PC-9 (cell line): ENCODE measurements at regions not wholly inside any gene's neighbourhood (a gene's known extent, or its start where the extent isn't known, plus 50 kb on each side); places are given as distances from the start of the nearest gene placed in this dataset.

Experiments used
- EZH2 ChIP-seq: fragments of 200-600 bp; sonication (generic); IDR thresholded peaks from 2 replicates; pipeline ENCODE4 v1.8.0; 2017; ENCODE audit warnings: antibody characterized with exemption, low read depth
- TF ChIP-seq, protein P1 (sequence below): fragments of 200-600 bp; sonication (generic); conservative IDR thresholded peaks from 2 replicates; pipeline ENCODE4 v1.6.1; 2017; ENCODE audit warnings: mixed run types, antibody characterized with exemption, mild to moderate bottlenecking, moderate library complexity

DNA sequence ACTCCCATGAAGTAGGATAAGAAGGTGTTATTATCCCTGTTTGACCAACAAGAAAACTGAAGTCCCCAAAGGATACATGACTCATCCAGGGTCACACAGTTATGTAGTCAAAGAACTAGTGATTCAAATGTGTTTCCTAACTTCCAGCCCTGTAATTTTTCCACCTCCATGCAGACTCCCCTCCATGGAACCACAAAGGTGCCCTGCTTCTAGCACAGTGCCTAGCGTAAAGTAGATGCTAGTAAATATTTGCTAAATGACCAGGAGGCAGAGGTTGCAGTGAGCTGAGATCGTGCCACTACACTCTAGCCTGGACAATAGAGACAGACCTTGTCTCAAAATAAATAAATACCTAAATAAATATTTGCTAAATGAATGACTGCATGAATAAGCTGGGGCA is 55.8 kb downstream of the FRMPD3 start:
- no peak for TF ChIP-seq EZH2
- TF ChIP-seq, protein P1, sequence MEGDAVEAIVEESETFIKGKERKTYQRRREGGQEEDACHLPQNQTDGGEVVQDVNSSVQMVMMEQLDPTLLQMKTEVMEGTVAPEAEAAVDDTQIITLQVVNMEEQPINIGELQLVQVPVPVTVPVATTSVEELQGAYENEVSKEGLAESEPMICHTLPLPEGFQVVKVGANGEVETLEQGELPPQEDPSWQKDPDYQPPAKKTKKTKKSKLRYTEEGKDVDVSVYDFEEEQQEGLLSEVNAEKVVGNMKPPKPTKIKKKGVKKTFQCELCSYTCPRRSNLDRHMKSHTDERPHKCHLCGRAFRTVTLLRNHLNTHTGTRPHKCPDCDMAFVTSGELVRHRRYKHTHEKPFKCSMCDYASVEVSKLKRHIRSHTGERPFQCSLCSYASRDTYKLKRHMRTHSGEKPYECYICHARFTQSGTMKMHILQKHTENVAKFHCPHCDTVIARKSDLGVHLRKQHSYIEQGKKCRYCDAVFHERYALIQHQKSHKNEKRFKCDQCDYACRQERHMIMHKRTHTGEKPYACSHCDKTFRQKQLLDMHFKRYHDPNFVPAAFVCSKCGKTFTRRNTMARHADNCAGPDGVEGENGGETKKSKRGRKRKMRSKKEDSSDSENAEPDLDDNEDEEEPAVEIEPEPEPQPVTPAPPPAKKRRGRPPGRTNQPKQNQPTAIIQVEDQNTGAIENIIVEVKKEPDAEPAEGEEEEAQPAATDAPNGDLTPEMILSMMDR: no peak
